Left renal pelvis (tissue), 4 donors: ENCODE measurements at regions not wholly inside any gene's neighbourhood (a gene's known extent, or its start where the extent isn't known, plus 50 kb on each side); places are given as distances from the start of the nearest gene placed in this dataset.

Source experiments
- DNase-seq, 4 donors: peaks; one replicate each; pipeline ENCODE4 v3.0.0-alpha.2; 2013; ENCODE audit warnings: low read depth in 4 of 4, low spot score in 3 of 4

GRCh38 chr14:76974365-76974764, 54.1 kb downstream of the IRF2BPL start:
- DNase-seq, result no peak

DNA sequence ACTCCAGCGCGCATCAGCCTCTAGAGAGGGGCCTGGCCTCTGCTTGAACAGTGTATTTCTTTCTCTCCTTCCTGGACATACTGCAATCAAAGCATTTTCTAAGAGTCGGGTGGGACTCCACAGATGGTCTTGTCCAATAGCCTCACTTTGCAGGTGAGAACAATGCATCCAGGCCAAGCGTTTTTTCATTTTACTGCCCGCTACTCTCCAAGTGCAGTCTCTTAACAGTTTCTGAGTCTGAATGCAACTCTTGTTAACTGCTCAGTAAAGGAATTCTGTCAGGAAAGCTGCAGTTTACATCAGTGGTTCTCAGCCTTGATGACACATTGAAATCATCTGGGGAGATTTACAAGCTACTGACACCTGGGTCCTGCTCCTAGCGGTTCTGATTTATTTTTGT, 57.0 kb downstream of the IRF2BPL start:
- no peak for DNase-seq

DNA sequence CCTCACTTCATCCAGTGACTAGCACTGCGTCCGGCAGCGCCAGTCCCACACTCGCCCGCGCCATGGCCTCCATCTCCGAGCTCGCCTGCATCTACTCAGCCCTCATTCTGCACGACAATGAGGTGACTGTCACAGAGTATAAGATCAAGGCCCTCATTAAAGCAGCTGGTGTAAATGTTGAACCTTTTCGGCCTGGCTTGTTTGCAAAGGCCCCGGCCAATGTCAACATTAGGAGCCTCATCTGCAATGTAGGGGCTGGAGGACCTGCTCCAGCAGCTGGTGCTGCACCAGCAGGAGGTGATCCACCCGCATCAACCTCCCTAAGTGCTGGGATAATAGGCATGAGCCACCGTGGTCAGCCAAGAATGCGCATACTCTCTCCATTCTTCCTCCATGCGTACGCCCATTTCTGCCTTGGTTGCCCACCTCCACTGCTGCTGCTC, 59.9 kb downstream of the IRF2BPL start:
- no peak for DNase-seq

DNA sequence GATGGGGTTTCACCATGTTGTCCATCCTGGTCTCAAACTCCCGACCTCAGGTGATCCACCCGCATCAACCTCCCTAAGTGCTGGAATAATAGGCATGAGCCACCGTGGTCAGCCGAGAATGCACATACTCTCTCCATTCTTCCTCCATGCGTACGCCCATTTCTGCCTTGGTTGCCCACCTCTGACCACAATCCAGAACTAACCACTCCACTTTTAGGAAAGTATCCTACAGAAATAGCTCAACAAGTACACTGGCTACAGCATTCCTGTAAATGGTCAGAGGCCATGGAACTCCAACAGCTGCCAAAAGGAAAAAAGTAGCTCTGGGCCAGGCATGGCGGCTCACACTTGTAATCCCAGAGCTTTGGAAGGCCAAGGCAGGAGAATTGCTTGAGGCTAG, 60.7 kb downstream of the IRF2BPL start:
- no peak for DNase-seq

- DNase-seq, result no peak
Observed at GRCh38 chr14:76965232-76965631, 63.3 kb downstream of the IRF2BPL start.

GRCh38 chr14:76964695-76965094, 63.8 kb downstream of the IRF2BPL start:
- DNase-seq, result no peak

GRCh38 chr14:76963372-76963771, 65.1 kb downstream of the IRF2BPL start:
- DNase-seq, result no peak

GRCh38 chr14:76962303-76962660, 66.2 kb downstream of the IRF2BPL start:
- DNase-seq, result no peak

- peak; percentile 73 to 91 (median 84) for DNase-seq
Observed at GRCh38 chr14:76961631-76962302, 66.7 kb downstream of the IRF2BPL start.

- DNase-seq, result no peak
Observed at GRCh38 chr14:76958980-76959710, 69.4 kb downstream of the IRF2BPL start.

DNA sequence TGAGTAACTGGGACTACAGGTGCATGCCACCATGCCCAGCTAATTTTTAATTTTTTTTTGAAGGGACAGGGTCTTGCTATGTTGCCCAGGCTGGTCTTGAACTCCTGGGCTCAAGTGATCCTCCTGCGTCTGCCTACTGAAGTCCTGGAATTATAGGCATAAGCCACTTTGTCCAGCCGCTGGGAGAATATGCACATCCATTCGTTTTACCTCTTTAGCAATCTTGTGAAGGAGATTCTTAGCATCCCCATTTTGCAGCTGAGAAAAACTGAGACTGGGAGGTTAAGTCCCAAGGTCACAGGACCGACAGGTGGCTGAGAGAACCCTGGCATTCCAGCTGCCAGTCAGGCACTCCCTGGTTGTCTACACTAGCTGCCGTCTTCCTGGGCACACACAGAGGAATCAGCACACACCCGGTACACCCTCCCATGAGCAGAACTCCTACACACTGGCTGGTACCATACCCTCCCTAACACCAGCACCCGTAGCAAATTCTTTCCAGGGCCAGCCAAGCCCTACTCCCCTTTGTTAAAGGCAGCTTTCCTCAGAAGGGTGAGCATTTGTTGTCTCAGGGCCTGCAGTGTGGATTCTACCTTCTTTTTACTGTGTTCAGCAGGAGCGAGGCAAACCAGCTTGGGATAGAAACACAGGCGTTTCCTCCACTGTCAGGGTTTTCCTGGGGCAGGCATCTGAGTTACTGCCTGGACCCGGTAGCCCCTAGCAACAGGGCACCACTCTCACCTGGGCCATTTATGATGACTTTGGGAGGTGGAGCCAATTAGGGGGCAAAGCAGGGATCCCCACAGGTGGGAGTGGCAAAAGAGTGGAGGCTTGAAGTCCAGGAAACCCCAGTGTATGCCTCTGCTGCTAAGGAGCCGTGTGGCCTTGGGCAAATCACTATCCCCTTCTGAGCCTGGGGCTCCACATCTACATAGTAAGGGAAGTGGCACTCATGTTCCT, 70.2 kb downstream of the IRF2BPL start:
- no peak for DNase-seq

DNA sequence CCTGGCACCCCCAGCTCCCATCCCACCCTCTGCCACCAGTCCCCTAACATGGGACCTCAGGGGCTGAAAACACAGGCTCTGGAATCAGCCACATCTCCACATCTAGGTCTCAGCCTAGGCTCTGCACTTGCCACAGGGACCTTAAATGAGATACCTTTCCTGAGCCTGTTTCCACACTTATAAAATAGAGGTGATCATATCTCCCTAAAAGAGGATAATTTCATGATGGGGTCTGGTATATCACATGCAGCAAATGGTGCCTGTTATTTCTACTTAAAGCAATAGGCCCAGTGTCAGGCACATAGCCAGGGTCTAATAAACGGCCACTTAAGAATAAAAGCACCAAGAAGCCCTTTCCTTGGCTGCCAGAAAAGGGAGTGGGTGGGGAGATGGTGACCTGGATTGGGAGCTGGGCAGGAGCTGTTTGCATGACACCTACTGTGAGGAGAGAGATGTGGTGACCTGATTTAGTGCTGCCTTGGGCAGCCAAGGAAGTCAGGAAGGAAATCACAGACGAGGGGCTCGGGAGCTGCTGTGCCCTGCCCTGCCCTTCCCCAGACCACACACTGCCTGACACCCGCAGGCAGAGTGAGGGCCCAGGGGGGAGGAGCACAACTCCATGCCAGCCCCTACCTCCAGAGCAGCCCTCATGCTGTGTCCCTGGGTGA, 71.2 kb downstream of the IRF2BPL start:
- no peak for DNase-seq

DNA sequence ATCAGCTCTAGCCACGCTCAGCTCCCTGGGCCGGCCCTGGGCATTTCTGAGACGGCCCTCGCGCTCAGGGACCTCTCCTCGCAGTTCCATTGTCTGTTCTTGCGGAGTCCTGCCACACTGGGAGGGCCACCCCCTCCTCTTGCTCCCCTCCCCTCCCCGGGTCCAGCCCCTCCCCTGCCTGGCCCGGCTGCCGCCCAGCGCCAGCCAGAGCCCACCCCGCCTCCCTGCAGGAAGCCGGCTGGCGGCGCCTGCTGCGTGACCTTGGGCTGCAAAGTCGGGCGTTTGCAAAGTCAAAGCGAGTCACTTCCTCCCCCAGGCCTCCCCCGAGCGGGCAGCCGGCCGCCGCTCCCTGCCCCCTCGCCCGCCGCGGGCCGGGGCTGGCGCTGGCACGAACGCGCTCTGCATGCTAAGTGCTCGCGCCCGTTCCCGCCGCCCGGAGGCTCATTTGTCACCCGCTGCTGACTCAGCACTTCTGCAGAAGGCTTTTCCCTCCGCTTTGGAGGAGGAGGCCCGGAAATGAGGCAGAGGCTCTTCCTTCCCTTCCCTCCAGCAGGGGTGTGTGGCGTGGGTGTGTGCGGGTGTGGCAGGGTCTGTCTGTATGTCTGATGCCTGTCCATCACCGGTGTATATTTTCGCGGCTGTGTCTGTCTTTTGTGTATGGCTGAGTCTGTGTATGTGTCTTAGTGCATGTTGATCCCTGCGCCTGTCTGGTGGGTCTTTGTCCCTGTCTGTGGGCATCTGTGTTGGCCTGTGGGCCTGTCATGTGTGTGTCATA, 72.0 kb downstream of the IRF2BPL start:
- peak; percentile 85 to 91 (median 88) for DNase-seq

DNA sequence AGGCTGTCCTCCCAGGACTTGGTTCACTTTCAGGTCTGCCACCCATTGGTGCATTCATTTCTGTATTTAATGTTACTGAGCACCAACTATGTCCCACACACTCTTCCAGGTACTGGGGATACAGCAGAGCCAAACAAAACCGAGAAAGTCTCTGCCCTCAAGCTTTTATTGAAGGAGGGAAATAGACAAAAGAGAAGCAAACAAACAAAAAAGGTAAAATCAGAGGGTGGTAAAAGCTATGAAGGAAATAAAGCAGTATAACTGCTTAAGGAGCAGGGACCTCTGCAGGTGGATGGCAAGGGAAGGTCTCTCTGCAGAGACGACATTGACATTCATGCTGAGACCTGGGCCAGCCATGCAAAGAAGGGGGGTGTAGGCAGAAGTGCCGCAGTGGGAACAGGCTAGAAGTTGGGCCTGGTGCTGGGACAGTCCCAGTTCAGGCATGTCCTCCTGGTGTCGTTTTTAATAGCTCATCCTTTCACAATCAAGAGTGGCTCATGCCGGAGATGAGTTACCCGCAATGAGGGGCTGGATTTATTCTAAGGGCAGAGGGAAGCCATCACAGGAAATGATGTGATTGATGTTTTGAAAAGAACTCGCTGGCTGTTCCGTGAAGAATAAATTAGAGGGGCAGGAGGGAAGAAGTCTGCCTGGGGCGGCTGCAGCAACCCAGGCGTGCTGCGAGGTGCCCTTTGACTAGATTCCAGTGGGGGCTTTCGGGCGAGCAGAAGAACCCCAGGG, 72.8 kb downstream of the IRF2BPL start:
- no peak for DNase-seq

DNA sequence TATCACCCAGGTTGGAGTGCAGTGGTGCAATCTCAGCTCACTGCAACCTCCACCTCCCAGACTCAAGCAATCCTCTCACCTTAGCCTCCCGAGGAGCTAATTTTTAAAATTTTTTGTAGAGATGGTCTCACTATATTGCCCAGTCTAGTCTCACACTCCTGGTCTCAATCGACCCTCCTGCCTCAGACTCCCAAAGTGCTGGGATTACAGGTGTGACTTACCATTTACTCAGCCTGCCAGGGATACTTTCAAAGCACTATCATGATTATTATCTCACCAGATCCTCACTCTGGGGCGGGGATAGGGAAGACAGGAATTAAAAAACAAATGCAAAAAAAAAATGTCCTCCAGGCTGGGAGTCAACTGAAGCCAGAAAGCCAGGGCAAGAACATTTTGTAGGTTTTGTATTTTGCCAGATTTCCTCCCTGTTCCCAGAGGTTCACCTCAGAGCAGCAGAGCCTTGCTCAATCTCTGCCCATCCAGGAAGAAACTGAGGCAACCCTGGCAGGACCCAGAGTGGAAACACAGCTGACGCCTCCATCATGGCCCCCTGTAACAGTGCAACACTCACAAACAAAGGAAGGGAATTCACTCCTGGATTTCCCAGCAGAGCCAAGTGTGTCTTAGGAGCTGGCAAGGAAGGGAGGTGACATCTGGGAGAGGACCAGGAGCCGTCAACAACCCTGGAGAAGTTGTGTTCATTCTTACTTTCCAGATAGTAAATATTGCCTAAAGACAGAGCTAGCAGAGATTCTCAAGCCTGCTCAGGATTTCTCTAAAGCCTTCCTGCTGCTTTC, 73.9 kb downstream of the IRF2BPL start:
- no peak for DNase-seq

- DNase-seq, result peak in 1 of 4 donors; percentile 68
Observed at GRCh38 chr14:76953311-76953945, 75.1 kb downstream of the IRF2BPL start.

GRCh38 chr14:76951166-76951565, 77.3 kb downstream of the IRF2BPL start:
- DNase-seq, result no peak
